GM12891 (cell line): ENCODE measurements at regions not wholly inside any gene's neighbourhood (a gene's known extent, or its start where the extent isn't known, plus 50 kb on each side); places are given as distances from the start of the nearest gene placed in this dataset.

ENCODE experiments used
- PAX5 ChIP-seq: IDR thresholded peaks from 2 replicates; pipeline ENCODE4 v1.6.1; 2011; ENCODE audit warnings: low read length, moderate library complexity, mild to moderate bottlenecking; ENCODE audit not compliant: insufficient read depth, severe bottlenecking
- POLR2A ChIP-seq: IDR thresholded peaks from 2 replicates; pipeline ENCODE4 v1.6.1; 2011; ENCODE audit warnings: low read depth, low read length, control low read depth
- POLR2AphosphoS5 ChIP-seq: IDR thresholded peaks from 2 replicates; pipeline ENCODE4 v1.6.1; 2011; ENCODE audit warnings: low read depth, low read length, control low read depth
- SPI1 ChIP-seq: IDR thresholded peaks from 2 replicates; pipeline ENCODE4 v1.6.1; 2011; ENCODE audit warnings: low read depth, low read length, control low read depth
- TAF1 ChIP-seq: IDR thresholded peaks from 2 replicates; pipeline ENCODE4 v1.6.1; 2011; ENCODE audit warnings: low read depth, low read length, control low read depth

GRCh38 chr12:70033310-70033709 is 208.3 kb downstream of the MYRFL start:
- no peak for TF ChIP-seq POLR2A
- no peak for TF ChIP-seq TAF1
- TF ChIP-seq PAX5 = no peak
- TF ChIP-seq SPI1 = no peak
- TF ChIP-seq POLR2AphosphoS5 = no peak
